GM19455 (cell line): ENCODE measurements at regions not wholly inside any gene's neighbourhood (a gene's known extent, or its start where the extent isn't known, plus 50 kb on each side); places are given as distances from the start of the nearest gene placed in this dataset.

ENCODE experiments used
- ATAC-seq: cut with Tn5 transposase; IDR thresholded peaks from one replicate; pipeline ENCODE4 v1.9.1; 2021; ENCODE audit not compliant: unreplicated experiment

DNA sequence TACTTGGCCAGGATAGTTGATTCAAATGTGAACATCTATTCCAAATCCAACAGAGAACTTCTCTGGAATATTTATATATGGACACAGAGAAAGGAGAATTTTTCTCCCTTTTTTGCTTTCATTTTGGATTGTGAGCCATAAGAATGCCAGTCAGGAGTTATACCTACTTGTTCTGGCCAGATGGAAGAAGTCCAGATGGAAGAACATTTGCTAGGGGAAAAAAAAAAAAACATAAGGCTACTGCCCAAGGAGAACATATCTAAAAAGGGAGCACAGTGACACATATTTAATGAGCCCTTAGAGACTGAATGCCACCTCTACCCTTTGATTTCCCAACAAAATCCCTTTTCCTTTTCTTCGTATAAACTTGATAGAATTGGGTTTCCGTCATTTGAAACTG, 61.7 kb upstream of the PPP2R2B start:
- ATAC-seq, result no peak

DNA sequence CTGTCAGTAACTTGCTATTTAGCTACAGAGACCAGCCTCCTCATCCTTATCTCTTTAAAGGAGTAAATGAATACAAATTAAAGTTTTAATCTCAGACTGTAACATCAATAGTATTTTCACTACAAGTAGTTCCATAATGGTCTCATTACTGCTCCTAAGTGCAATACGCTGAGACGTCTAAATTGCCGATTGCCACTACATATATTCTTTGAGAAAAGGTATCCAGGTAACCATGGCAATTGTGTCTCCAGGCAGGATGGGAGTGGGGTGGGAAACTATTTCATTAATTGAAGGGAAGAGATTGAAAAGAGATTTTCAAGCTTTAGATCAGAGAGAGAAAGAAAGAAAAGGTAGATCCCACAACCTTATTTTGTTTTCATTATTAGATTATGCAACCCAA, 65.5 kb upstream of the PPP2R2B start:
- ATAC-seq, result no peak

DNA sequence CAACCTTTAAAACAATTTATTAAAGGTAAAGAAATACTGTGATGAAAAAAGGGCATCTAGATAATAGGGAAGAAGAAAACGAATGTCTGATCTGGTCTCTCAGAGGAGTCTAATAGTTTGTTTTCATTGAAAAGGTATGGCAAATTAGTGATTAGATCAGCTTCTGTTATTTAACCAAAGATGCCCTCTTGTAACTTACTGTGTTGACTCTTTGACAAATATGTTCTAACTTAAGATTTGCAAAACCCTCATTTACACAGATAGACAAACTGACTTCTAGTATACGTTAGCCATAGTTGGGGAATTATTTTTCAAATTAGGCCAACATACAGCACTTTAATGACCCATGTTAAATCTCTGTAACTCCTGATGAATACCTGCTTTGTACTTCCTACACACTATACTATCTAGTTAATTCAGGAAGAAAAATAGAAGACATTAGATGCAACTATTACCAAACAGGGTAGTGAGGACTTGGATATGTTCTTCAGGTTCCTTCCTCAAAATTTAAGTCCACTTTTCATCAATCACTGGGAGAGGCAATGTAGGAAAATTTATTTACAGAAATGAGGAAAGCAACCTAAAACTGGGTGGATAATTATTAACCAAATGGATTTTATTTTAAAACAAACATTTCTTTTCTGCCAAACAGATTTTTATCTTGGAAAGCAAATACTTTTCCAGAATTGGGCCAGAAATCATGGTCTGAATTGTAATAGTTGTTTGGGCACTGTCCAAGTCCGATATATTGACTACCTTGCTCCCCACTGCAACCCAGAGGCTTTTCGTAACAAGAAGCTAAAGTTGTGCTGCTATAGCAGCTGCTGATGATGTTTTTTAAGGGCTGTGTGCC, 66.4 kb upstream of the PPP2R2B start:
- ATAC-seq, result no peak

DNA sequence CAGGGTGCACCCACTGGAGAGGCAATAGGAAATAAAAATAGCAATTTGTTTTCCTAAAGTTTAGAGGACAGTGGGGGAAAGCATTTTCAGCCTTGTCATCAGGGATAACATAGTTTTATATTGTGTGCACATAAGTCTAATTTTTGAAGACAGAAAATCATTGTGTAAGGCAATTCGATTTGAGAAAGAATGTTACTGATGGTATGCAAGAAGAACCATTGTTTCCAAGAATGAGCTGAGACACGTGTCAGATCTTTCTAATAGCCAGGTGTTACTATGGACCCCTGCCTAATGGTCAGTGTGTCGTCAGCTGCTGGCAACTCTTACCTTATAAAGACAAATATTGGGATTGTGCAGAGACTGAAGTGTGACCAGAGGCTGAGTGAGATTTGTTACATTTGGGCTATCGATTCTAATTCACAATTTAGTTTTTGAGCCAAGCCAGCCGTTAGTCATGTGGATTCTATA, 67.1 kb upstream of the PPP2R2B start:
- no peak for ATAC-seq

DNA sequence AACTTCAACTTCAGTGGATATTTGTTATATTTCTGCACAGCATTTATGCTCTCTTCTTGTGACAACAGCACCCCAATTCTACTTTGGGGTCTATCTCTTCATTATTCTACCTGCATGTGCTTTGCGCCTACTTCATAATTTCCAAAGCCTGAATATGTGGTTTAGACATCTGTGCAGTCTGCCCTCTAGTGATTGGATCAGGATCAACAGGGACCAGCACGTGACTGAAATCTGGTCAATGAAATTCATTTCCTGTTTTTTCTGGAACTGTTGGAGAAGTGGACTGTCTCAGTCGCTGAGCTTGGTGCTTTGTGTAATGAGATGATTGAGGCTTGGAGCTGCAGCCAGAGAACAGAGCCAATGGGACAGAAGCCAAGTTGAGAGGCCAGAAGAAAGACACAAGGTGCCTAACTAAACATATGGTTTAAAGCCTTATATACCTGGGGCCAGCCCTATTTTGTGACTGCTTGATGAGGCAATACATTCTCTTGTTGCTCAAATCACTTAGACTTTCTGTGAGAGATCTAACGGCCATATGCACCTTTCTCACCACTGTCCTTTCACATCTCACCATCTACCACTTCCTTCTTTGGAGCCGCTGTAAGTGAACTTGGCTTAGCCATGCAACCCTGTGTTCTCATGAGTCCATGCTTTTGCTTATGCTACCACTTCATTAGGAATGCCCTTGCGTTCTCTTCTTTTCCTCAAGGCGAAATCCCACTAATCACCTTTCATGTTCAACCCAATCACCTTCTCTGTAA, 68.8 kb upstream of the PPP2R2B start:
- ATAC-seq, result no peak

DNA sequence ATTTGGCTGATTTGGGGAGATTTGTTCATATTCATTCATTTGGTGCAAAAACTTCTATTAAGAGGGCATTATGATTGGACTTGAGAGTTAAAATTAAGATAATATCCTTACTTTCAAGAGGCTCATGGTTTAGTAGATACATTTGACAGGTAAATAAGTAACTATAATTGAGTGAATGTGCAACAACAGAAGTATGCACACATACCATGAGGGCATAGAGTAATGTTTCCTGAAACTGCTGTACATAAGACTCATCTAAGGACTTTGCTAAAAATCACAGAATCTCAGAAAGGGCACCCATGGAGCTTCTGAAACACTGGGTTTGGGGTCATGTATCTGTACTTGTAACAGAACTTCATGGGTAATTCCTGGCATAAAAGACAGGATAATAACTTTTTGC, 70.1 kb upstream of the PPP2R2B start:
- ATAC-seq, result no peak

DNA sequence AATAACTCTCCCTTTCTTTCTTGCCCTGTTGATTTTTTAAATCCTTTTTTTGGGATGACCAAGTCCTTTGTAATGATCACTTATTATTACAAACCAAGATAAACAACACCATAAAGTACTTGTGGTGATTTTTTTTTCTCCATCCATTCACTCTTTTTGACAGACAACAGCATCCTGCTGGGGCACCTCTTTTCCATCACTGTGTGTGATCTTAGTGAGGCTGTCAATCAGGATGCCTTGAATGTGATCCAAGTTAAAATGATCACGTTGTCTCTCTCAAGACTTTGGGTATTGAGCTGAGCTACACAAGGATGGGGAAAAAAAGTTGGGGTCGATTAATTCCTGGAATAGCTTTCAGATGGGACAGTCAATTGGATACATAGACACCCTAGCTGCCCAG, 73.6 kb upstream of the PPP2R2B start:
- no peak for ATAC-seq

DNA sequence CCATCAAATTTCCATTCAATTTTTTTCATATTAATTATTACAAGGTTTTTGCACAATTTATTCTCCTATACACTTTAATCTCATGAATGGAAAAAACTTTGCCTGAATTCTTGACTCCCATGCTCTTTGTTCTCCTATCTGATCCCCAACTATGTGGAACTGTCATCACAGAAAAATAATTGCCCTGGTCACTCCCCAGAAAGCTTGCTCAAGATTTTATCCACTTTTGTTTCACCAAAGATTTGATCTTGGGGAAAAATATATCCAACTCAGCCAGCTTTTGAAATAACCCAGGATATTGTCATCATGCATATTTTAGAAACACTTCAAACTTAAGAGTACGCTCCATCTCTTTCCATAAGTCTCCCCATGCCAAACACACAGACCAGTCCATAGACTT, 77.7 kb upstream of the PPP2R2B start:
- no peak for ATAC-seq

DNA sequence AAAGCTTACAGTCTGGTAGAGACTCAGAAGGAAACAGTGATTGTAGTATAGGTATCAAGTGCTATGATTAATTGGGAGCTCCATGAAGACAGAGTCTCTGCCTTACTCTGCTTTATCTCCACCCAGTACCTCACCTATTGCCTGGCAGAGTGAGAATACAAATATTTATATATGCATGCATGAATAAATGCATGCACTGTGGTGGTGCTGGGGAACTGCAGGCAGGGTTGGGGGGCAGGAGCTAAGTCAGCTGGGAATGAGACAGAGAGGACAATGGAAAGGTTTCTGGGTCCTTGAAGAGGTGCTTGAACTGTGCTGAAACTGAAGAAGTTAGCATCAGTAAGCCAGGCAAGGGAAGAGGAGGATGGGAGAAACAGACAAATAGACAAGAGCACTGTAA, 80.8 kb upstream of the PPP2R2B start:
- ATAC-seq, result no peak

DNA sequence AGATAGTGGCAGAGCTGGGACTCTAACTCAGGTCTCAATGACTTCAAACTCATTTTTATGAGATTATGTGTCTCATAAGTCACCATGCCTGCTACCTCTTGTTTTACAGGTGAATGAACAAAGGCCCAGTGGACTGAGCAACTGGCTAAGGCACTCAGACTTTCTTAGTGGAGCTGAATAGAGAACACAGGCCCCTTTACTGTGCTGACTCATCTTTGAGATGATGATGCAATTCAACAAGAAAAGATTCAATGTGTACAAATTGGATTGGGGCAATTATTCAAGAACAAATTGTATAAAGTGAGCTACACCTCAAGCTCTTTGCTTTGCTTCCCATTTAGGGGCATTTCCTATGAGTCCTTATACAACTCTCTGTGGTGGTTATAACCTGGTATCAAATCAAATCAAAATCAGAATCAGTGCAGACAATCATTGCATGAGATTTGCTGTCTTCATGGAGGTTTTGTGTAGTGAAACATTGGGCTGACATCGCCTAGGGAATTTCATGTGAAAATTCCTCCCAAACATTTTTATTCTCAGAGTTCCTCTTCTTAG, 84.3 kb upstream of the PPP2R2B start:
- ATAC-seq, result no peak

DNA sequence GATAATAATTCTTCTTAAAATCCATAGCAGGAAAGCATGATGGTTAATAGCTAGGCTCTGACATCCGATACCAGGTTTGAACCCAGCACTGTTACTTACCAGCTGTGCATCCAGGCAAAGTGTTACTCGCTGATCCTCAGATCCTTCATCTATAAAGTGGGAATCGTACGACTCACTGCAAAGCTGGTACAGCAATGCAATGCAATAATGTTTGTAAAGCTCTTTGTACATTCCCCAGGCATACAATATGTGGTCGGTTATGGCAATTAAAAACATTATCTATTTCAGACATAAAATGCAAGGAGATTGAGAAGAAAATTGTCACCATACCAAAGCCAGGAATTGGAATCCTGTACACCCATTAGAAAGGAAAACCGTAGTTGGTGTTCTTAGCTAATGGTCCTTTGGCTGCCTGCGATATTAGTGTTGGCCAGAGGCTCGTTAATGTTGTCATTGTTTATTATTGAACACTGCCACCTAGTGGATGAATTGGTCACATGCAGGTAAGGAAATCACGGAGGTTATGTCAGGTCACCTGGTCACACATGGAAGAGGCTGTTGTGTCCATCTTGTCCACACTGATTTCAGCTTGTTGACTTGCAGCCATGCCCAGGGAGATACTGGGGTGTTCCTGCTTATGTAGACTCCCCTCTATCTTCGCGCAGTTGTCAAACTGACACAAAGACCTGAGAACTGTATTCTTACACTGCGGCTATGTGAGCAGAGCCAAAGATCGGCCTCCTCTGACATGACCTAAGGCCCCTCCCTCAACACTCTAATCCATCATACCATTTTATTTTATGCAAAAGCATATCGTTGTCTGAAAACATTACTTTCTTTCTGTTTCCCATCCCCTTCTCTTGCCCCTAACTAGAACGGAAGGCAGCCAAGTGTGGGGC, 87.5 kb upstream of the PPP2R2B start:
- peak; percentile 98 for ATAC-seq

DNA sequence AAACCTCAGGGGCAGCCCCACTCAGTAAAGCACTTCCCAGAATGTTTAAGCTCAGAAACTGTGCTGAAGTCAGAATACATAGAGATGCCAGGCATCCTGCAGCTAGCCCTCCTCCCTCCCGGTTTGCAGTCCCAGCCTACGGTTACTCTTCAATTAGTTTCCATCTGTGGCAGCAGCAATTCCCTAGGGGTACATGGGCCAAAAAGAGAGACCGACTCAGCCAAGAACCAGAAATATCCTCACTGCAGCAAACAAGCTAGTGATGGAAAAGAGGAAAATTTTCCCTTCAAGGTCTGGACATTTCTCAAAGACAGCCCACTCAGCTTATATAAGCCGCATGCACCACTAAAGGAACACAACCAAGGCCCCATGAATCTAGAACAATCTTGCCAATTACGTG, 89.1 kb upstream of the PPP2R2B start:
- ATAC-seq, result no peak

DNA sequence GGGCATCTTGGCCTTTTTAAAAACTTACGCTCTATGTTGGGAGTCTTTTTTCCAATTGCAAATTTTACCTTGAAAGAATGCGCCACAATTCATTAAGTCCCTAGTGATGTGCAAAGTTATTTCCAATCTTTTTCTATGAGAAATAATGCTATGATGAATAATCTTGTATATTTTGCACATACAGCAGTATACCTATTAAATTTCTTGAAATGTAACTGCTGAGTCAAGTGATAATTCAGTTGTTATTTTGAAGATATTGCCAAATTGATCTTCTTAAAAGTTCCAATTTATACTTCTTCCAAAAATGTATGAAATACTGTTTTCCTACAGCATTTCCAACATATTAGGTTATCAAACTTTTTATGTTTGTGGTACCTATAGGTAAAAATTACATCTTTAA, 92.8 kb upstream of the PPP2R2B start:
- ATAC-seq, result no peak

DNA sequence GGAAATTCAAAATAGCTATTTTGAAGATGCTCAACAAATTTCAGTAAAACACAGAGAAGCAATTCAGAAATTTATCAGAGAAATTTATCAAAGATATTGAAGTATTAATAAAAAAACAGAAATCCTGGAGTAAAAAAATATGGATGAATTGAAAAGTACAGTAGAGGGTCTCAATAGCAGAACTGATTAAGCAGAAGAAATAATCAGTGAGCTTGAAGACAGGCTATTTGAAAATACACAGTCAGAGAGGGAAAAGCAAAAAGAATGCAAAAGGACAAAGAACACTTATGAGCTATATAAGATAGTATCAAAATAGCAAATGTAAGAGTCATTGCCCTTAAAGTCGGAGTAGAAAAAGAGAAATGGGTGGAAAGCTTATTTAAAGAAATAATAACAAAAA, 107.9 kb upstream of the PPP2R2B start:
- ATAC-seq, result no peak

DNA sequence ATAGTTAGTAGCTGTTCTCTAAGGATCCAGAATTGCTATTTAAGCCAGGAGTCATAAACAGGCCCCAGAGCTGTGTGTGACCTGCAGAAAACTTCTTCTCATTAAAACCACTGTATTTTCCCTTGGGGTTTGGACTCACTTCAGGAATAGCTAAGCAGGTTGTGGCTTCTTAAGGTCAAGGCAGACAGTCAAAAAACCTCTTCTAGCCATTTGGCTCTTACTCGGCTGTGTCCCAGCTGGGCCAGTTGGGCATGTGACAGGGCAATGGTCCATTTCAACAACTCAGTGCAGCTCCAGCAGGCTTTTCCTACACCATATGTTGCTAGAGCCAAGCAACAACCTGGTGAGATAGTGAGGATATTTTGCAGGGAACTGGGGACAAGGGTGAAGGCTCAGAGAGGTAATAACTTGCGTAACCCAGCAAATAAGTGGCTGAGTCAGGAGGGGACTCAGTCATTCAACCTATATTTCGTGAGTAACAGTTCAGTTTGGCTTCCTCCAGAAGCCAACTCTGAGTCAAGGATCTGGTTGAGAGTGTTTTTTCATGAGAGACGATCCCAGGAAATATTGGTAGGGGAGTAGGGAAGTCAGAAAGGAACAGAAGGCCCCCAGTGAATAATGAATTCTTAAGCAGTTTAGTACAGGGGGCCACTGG, 115.4 kb upstream of the PPP2R2B start:
- ATAC-seq, result no peak

DNA sequence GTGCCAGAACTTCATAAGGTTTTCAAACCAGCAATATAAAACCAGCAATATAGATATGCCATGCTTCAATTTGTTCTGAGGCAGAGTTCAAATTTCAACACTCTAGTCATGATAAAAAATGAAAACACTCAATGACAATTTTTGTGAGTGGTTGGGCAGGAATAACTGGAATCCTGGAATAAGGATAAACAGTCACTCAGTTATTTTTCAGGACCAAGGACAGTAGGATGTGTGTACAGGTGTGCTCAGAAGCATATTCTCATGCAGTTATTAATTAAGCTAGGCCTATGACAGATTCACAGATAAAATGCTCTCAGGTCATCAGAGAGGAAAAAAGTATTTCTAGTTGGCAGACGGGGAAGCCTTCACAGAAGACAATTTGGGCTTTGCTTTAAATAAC, 117.3 kb upstream of the PPP2R2B start:
- ATAC-seq, result no peak

DNA sequence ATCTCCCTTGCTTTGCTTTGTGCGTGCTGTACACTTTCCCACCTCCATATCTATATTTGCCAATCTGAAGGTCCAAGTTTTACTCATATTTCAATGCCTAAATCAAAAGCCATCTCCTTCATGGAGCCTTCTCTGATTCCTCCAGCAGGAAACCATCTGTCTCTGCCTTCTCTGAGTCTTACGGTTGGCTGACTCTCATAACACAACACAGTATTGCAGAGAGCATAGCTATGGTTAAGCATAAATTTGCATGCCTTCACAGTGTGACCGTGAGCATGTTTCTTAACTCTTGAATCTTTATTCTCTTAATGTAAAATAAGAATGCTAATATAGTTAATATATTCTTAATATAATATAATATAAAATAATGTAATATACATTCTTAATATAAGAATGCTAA, 136.8 kb upstream of the PPP2R2B start:
- ATAC-seq, result no peak

DNA sequence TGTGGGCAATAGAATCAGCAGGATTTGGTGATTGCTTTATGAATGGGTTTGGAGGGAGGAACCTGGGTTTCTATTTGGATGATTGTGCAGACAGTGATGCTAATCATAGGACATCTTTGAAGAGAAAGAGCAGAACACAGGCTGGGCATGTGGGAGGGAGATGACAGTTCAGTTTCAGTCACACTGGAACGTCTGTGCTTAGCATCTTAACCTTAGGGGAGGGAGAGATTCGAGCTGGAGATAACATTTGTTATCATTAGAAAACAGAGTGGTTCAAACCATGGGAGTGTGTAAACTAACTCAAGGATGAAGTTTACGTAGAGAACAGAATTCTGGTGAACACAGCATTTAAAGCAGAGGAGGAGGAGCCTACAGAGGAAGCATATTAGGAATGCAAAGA, 138.6 kb upstream of the PPP2R2B start:
- ATAC-seq, result no peak

DNA sequence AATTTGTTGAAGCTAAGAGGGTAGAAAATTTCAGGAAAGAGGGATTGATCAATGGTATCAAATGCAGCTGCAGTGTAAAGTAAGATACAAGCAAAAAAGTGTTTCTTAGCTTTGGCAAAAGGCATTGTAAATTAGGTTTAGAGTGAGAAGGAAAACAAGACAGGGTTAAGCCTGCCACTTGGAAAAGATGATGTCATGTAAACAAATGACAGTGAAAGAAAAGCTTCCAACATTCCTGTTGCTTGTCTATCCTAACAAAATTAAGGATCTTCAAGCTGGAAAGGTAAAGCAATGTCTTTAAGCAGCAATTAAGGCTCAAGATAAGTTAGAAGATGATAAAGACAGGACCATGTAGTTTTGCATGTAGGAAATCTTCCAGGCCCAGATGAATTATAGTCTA, 139.1 kb upstream of the PPP2R2B start:
- no peak for ATAC-seq

DNA sequence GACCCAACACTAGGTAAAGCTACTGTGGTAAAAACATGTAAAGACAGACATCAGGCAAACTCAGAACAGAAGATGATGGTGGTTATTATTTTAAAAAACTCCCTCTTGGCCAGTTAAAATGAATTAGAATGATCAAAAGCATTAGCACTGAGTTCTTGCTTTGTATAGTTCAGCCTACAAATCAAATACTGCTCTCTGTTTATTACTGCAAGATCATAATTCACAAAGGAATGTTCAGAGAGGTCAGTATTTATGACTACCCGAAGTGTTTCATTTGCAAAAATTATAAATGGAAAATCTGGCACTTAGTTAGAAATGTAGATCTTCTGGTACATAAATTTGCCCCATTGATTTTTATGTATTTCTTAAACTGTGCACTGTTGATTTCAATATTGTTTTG, 140.3 kb upstream of the PPP2R2B start:
- no peak for ATAC-seq
